ENCODE measurements at regions not wholly inside any gene's neighbourhood (a gene's known extent, or its start where the extent isn't known, plus 50 kb on each side); places are given as distances from the start of the nearest gene placed in this dataset.

GRCh38 chr6:81120280-81120679, 632.2 kb downstream of the TENT5A start:
- TF ChIP-seq POLR2A (IDR thresholded peaks at IDR 0.05) (no peak), CTCF (IDR thresholded peaks at IDR 0.05) (no peak)
